DMS 273 (cell line): ENCODE measurements at regions not wholly inside any gene's neighbourhood (a gene's known extent, or its start where the extent isn't known, plus 50 kb on each side); places are given as distances from the start of the nearest gene placed in this dataset.
A peak's percentile ranks its signal among the peaks of the same experiment; 100 is the strongest.

ENCODE experiments used
- DNase-seq: peaks from one replicate; lab custom pipeline; 2025; ENCODE audit not compliant: unreplicated experiment; lab: John Stamatoyannopoulos, UW

DNA sequence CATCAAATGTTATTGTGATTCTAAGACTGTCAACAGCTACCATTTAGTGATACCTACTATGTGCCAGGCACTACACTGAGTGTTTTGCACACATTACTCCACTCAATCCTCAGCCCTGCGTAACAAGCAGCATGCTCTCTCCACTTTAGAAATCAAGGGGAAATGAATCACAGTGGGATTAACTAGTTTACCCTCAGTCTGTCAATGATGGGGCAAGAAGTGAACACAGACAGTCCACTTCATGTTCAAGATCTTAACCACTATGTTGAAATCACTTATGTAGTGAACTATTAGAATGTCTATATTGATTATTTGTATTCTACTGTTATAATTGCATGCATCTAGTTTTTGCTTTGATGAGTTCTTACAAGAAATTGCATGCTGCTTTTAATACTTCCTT is 165.3 kb downstream of the LTN1 start:
- no peak for DNase-seq

GRCh38 chr21:28826569-28826968 is 166.1 kb downstream of the LTN1 start:
- DNase-seq, result no peak

DNA sequence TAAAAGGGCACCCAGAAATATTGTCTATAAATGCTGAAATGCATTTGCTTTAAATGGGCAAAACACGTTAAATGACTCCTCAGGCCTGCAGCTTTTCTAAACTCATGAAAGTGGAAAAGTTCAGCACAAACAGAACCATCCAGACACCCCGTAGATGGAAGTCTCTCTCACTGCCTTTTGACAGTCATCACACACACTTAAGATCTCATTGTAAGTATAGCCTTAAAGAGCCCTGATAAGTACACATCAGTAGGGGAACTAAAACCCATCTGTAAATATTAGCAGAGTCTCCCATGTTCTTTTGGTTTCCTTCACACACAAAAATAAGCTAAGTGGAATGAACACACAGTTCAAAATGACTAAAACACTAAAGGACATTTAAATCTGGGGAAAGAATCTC is 166.7 kb downstream of the LTN1 start:
- no peak for DNase-seq

GRCh38 chr21:28823429-28823828 is 169.2 kb downstream of the LTN1 start:
- no peak for DNase-seq

- DNase-seq, result no peak
Observed at GRCh38 chr21:28822486-28823335, 170.0 kb downstream of the LTN1 start.

DNA sequence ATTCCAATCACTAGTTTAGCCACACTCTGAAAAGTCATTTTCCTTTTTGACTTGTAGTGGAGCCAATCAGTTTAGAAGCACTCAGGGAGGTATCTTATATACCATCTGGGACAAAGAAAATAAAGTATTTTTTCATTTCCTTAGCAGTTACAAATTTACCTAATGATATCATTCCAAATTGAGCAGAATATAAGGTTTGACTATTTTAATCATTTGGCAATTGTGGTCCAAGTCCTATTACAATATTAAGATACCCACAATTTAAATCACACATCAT is 170.6 kb downstream of the LTN1 start:
- DNase-seq, result no peak

- no peak for DNase-seq
Observed at GRCh38 chr21:28821276-28822122, 171.2 kb downstream of the LTN1 start.

GRCh38 chr21:28818663-28819278 is 173.9 kb downstream of the LTN1 start:
- no peak for DNase-seq

- DNase-seq, result no peak
Observed at GRCh38 chr21:28817871-28818270, 174.8 kb downstream of the LTN1 start.

DNA sequence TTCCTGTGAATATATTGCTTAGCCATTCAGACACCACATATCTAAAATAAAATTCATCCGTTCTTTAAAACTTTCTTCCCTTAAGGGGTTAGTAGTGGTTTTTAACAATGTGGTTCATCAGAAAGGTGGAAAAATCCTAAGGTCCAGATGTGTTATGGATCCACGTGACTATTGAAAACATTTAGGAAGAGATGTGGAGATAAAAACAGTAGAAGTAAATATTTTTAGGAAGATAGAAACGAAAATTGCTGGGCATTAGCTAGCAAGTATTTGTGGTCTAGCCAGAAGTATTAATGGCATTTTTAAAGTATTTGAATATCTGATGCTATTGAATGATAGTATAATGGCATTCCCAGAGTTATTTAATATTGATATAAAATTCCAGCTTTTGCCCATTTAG is 180.8 kb downstream of the LTN1 start:
- DNase-seq, result no peak

GRCh38 chr21:28810826-28811524 is 181.7 kb downstream of the LTN1 start:
- no peak for DNase-seq

DNA sequence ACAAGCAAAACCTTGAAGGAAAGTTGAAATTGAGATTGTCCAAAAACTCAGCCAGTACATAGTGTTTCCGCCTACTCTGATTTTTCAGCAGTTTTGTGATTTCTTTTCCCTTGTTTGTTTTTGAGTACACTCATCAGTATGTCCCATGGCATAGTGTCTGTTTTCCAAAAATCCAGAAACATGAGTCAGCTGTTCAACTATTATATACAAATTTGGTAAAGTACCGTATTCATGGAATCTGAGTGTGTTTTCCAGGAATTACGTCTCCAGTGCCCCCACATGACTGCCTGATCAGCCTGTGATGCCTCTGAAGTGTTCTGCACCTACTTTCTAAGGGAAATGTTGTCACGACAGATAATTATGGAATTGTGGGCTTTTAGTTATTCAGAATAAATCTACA is 186.8 kb downstream of the LTN1 start:
- DNase-seq, result no peak

- DNase-seq, result no peak
Observed at GRCh38 chr21:28804089-28804670, 188.5 kb downstream of the LTN1 start.

- DNase-seq, result no peak
Observed at GRCh38 chr21:28801906-28802305, 190.8 kb downstream of the LTN1 start.

DNA sequence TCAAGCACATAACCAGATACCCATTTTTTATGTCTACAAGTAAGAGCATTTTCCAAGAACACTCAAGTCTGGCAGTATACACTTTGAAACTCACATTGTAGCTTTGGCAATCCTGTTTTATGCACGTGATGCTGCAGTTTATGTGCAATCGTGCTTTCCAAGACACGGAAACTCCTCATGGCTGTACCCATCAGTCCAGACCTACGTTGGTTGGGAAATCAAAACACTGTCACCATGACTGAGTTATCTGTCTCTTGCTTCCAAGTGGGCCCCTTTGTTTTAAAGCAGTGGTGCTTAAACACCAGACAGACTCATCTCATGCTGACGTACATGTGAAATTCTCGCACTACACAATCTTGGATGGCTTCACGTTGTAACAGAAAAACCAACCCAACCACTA is 192.8 kb downstream of the LTN1 start:
- no peak for DNase-seq

GRCh38 chr21:28798798-28799197 is 193.9 kb downstream of the LTN1 start:
- DNase-seq, result no peak

GRCh38 chr21:28795251-28795650 is 197.4 kb downstream of the LTN1 start:
- no peak for DNase-seq

- no peak for DNase-seq
Observed at GRCh38 chr21:28794371-28794851, 198.3 kb downstream of the LTN1 start.

- peak; percentile 8 for DNase-seq
Observed at GRCh38 chr21:28793043-28793442, 199.6 kb downstream of the LTN1 start.

- no peak for DNase-seq
Observed at GRCh38 chr21:28791595-28792282, 200.9 kb downstream of the LTN1 start.
